ENCODE measurements at regions not wholly inside any gene's neighbourhood (a gene's known extent, or its start where the extent isn't known, plus 50 kb on each side); places are given as distances from the start of the nearest gene placed in this dataset.
"Not testable (repeated sequence)": the region's sequence is repeated elsewhere in the genome, so short reads cannot be mapped to it uniquely, and the experiment has no call there.

DNA sequence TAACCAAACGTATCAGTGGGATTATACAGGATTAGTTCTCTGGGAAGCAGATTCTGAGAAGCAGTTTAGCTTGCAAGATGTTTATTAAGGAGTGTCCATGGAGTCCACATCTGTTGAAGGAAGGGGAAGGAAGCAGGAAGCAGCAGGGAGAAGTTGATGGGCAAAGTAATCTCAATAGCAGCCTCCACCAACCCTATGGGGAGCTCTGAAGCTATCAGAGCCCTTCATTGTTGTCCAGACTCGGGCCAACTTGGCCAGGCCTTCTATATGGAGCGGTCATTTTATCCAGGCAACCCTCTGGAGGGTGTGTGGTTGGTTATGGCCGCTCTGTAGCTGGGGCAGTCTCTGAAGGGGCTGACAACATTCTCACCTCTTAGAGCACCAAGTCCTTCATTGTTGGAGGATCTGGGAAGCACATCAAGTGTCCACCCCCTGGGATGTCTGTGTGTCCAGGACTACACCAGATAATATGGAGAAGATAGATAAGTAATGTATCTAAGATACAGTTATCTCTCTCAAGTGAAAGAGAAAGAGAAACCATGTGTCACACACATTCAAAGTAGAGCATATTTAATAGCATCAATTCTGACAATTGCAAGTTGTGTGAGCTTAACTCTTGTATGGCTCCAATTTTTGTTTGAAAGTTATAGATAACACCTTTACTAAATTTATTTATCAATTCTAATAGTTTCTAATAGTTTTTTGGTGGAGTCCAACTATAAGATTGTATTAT lies 101.7 kb upstream of the TRIM77 start:
- no peak for ATAC-seq
- intact Hi-C loops (cut with micrococcal nuclease): no loop called here
- no peak for DNase-seq

DNA sequence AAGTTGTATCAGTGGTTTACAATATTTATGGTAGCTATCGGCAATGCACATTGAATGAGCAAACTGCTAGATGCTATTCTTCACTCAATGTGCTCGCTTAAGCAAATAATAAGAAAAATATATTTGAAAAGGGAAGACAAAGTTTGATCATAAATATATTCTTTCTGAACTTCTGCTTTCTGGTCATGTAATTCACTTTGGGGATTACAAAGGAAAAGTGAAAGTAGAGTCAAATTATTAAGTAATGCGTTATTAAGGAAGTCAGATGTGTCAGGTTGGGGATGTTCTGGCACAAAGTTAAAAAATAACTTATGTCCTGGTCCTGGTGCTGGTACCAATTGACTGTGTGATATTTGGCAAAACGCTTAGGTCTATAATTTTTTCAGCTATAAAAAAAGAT lies 98.0 kb upstream of the TRIM77 start:
- DNase-seq: no peak
- intact Hi-C loops (cut with micrococcal nuclease): no loop called here
- no peak for ATAC-seq

DNA sequence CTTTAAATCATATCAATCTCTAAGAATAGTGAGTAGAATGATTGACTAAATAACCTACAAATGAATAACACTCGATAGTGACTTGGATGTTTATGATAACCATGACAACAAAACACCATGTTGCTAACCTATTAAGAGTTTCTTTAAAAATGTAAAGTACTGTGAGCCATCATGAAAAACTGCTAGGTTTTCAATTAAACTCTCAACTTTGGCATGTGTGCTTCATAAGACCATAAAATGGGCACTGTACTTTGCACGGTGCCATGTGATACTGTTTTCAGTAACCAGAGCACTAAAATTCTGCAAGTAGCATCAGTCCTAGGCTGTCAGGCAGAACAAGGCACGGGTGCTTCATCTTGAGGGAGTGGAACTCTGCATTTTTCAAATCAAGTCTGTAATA lies 96.2 kb upstream of the TRIM77 start:
- ATAC-seq: no peak
- intact Hi-C loops (cut with micrococcal nuclease): no loop called here
- DNase-seq: no peak

DNA sequence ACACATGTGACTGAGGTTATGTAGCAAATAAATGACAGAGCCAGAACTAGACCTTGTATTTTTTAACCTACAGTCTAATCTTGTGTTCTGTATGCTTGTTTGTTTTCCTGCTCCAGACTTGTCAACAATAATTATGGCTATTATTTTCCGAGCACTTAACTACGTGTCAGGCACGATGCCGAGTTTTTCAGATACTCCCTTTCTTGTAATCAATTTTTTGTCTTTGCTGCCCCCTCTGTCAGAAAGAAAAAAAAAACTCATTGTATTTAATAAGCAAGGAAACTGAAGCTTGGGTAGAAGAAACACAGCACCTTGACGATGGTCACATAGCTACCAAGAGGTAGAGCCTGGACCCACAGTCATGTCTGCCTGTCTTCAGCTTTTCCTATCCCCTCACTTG lies 95.7 kb upstream of the TRIM77 start:
- intact Hi-C loops (cut with micrococcal nuclease); ATAC-seq; DNase-seq: not testable (repeated sequence)

DNA sequence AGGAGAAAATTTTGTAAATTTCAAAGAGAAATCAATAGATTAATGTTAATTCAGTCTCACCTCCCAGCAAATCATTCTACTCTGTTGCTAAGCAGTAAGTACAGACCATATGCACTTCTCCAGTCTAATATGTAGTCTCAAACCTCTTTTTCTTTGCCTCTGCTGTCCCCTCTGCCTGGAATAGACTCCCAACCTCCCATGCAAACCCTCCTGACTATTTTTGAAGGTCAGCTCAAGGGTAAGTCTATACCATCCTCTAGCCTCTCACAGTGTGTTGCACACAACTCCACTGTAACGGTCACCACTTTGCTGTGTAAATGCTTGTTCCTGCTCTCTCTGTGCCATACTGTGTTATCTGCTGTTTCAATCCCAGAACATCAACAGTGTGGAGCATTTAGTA lies 94.5 kb upstream of the TRIM77 start:
- DNase-seq; intact Hi-C loops (cut with micrococcal nuclease); ATAC-seq: not testable (repeated sequence)

DNA sequence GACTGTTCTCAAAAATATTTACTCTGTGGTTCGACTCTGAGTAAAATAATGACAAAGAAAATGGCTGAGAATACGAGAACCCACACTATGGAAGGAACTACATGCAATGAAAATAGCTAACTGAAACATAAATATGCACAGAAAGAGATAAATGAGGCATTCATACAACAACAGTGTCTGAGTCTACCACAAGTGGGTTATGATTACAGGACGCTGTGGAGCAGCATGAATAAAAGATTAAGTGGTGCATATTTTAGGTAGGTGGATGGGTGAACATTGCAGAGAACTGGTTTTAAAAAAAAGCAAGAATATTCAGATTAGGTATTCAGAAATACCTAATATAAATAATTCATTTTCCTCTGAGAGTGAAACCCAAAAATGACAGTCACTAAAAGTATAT lies 93.9 kb upstream of the TRIM77 start:
- DNase-seq; intact Hi-C loops (cut with micrococcal nuclease); ATAC-seq: not testable (repeated sequence)

DNA sequence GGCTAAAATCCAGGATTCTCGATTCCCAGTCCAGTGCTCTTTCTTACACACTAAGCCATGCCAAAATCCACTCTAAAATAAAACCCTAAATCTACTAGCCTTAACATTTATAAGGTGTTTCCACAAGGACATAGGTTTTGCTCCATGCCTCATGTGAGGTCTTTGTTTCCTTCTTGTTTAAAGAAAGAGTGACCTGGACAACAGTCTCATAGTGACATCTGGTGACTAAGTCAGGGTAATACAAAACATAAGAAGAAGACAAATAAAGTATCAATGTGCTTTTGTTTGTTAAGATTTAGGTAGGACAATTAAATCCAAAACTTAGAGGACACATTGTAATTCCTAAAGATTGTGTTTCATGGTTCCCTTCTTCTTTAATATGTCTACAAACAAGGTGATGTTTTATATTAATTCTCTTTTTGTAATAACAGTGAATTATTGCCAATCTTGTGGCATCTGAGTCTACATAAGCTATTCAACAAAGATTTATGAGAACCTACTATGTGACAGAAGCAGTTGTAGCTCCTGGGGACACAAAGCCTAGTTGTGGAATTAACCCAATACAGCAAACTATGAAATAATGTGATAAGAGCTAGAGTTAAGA lies 93.0 kb upstream of the TRIM77 start:
- intact Hi-C loops (cut with micrococcal nuclease); DNase-seq: not testable (repeated sequence)
- ATAC-seq: peak; percentile 52

DNA sequence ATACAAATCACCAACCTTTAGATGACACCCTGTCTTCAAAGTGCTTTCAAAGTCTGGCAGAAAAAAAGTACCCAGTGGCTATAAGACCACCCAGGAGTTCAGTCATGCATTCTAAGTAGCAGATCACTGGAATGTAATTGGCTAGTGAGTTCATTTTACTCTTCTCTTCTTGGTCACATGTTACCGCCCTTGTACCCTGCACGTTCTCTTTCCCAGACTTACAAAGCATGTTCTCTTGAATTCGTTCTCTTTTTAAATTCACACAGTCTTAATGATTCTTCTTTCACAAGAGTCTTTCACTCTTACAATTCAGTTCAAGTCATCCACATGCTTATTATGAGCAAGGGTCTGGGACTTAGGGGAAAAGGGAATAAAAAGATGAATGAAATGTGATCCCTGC lies 89.4 kb upstream of the TRIM77 start:
- DNase-seq; intact Hi-C loops (cut with micrococcal nuclease); ATAC-seq: not testable (repeated sequence)

DNA sequence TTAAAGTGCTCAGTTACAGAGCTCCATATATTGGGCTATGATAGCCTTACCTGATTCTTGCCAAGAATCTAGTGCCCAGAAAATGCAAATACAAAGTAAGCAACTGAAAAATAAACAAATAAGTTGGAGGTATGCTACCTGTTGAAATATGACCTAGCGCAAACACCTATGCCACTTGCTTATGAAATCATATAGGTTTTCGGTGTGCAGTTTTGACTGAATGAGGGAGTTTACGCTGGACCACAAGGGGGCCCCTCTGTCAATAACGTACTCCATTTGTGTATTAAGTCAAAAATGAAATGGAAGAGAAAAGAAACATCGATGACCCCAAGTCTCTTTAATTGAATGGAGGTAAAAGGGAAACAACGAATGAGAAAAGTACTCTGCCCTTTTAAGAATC lies 84.9 kb upstream of the TRIM77 start:
- ATAC-seq: no peak
- intact Hi-C loops (cut with micrococcal nuclease): no loop called here
- DNase-seq: no peak

DNA sequence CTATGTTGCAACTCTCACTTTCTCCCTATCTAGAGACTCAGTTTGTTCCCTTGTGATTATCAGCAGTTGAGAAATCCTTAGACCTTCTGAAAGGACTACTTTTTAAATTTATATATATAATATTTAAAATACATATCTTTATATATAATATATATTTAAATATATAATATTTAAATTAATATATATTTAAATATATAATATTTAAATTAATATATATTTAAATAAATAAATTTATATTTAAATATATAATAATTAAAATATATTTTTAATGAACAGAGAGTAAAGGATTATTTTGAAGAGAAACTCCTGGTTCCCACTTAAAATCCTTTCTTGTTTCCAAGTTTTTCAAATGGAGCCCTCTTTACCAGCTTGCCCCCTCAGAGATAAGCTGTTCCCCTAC lies 83.7 kb upstream of the TRIM77 start:
- no peak for ATAC-seq
- intact Hi-C loops (cut with micrococcal nuclease): no loop called here
- no peak for DNase-seq

DNA sequence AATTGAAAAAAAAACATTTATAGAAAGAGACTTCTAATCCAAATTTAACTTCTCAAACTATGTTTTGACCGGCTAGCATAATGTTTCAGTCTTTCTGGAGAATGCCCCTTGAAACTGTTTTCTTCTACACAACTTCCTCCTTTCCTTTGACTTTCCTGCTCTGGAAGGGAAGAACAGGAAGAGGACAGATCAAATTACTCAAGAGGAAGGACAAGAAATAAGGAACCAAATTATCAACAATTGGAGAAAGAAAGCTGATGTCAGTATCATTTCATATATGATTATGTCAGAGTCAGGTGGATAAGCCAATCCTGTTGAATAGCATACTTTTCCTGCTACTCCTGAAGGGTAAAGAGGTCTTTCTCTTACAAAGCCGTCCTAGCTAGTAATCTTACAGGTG lies 83.2 kb upstream of the TRIM77 start:
- DNase-seq; ATAC-seq; intact Hi-C loops (cut with micrococcal nuclease): not testable (repeated sequence)

DNA sequence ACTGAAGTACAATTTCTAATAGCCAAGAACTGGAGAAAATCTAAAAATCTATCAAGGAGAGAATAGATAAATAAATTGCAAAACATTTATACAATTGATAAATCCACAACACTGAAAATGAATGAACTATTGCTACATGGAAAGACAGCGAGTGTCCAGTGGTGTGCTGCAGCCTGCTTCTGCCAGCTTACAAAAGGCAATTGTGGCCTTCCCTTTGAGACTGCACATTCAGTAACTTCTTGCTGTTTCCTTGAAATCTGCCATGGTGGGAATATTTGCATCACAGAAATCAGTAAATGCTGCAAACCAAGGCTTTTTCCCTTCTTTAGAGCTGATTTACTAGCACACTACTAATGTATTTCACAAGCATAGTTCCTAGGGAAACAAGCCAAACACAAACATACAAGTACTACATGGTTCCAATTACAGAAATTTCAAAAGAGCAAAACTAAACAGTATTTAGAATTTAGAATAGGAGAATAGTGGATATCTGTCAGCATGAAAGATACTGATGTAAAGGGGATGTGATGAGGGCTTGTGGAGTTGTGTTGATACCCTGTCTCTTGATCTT lies 76.9 kb upstream of the TRIM77 start:
- DNase-seq (no peak), ATAC-seq (no peak)
- intact Hi-C loops (cut with micrococcal nuclease): no loop called here

DNA sequence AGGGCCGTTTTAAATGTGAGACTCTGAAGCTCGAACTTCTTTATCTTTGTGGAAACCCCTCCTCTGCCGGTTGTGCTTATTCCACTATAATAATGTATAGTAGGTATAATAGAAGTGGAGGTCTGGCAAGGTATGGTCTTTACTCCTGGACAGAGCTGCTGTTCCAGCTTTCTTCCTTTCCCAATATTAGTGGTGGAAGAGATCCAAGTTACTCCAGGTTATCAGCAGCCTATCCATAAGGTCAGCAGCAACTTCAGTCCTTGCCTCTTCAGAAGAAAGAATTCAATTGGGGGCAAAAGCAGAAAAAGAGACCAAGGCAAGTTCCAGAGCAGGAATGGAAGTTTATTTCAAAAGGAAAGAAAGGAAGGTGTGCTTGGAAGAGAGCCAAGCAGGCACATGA lies 69.3 kb upstream of the TRIM77 start:
- intact Hi-C loops (cut with micrococcal nuclease); DNase-seq; ATAC-seq: not testable (repeated sequence)

DNA sequence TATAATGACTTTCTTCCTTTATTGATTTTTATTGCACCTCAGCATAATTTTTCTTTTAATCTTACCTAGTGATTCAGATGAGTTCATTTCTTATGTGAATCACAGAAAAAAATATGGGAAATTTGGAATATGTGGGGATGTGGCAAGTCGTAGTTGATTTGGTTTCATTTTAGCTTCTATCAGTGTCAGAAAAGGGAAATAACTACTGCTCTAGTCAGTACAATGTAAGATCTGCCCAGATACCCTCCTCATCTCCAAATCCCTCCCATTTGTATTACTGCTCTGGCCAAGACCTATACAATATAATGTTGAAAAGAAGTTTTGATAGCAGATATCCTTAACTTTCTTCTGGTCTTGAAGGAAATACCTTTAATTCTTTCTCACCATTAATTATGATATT lies 61.9 kb upstream of the TRIM77 start:
- intact Hi-C loops (cut with micrococcal nuclease); ATAC-seq; DNase-seq: not testable (repeated sequence)

DNA sequence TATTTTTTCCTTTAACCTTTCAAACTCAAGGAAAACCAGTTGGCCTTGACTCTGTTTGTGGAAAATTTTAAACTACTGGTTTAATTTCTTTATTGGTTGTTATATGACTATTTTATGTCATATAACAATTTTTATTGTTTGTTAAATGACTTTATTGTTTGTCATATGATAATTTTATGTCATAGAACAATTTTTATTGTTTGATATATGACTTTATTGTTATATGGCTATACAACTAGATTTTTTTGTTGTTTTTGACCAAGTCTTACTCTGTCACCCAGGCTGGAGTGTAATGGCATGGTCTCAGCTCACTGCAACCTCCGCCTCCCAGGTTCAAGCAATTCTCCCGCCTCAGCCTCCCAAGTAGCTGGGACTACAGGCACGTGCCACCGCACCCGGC lies 61.1 kb upstream of the TRIM77 start:
- DNase-seq; ATAC-seq; intact Hi-C loops (cut with micrococcal nuclease): not testable (repeated sequence)

DNA sequence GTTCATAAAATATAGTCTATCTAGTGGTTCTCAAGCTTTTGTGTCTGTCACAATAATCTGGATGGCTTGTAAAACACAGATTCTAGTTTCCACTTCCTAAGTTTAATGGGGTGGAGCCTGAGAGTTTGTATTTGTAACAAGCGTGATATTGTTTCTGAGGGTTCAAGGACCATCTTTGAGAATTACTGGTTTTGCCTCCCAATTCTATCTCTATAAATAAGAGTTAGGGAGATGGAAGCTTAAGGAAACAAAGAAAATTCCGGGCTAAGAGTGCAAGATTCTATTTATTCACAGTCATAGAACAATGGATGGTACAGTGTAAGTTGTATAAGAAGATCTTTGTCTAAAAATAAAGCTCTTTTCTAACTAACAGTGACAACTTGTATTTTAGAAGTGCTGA lies 55.4 kb upstream of the TRIM77 start:
- DNase-seq; intact Hi-C loops (cut with micrococcal nuclease); ATAC-seq: not testable (repeated sequence)

DNA sequence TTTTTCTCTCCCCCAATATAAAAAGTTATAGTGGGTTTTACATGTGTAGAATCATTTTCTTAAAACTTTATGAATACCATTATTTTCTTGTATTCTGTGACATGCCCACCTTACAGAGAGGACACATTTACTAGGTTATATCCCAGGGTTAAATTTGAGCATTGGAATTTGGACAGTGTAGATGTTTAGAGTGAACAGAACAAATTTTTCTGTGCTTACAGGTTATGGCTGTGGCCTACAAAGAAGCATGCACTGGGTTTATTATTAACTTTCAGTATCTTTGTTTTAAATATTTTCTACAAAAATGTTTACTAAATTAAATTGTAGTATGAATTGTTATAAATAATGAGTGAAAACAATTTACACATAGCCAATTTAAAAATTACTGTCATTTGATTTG lies 51.3 kb upstream of the TRIM77 start:
- intact Hi-C loops (cut with micrococcal nuclease); DNase-seq: not testable (repeated sequence)

DNA sequence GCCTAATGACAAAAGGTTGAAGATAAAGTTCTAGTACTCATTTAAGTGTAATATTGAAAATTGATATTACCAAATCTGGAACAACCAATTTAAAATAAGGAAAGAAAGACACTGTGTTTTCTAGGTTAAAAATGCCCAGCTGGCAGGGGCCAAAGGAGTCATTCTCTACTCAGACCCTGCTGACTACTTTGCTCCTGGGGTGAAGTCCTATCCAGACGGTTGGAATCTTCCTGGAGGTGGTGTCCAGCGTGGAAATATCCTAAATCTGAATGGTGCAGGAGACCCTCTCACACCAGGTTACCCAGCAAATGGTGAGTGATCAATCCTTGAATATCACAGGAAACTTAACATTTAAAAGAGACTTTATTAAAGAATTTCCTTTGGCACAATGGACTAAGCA lies 50.7 kb upstream of the TRIM77 start:
- DNase-seq; ATAC-seq; intact Hi-C loops (cut with micrococcal nuclease): not testable (repeated sequence)

More for the DNA sequence above, 51.3 kb upstream of the TRIM77 start:
- not testable (repeated sequence) for ATAC-seq

DNA sequence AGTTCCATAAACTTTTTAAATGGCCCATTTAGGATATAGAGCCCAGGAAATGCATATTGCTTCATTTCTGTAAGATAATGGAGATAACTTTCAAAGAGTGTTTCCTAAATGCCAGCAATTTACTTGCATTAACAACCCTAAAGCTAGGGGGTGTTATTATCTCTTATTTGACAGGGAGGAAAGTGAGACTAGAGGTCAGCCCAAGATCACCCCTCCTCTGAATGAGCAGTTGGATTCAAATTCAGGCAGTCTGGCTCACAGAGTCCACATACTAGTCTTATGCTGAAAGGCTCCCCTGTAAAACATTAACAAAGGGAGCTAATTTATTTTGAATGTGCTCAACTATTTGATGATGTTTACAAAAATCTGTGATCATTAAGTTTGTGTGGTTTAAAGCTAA lies 49.9 kb upstream of the TRIM77 start:
- no peak for DNase-seq
- intact Hi-C loops (cut with micrococcal nuclease): no loop called here
- ATAC-seq: no peak
